Adrenal gland (tissue), 9 donors: ENCODE measurements at regions not wholly inside any gene's neighbourhood (a gene's known extent, or its start where the extent isn't known, plus 50 kb on each side); places are given as distances from the start of the nearest gene placed in this dataset.
"Not testable (repeated sequence)": the region's sequence is repeated elsewhere in the genome, so short reads cannot be mapped to it uniquely, and the experiment has no call there.

Experiments
- DNase-seq, 7 donors: peaks; one replicate each; pipeline ENCODE4 v3.0.0-alpha.2; 2019 to 2020
- H3K27ac ChIP-seq, 5 donors: fragments of 200-600 bp; sonication (generic) in 4 of 5; 1 replicate in 3 of 5; 2 replicates in 2 of 5; pipeline versions ENCODE4 v1.5.1 to v1.8.0; 2016 to 2020; ENCODE audit warnings: mild to moderate bottlenecking in 1 of 5
- H3K27me3 ChIP-seq: fragments of 200-600 bp; 2 replicates; pipeline ENCODE4 v1.8.0; 2021
- H3K36me3 ChIP-seq, 2 donors: fragments of 200-600 bp; replicated peaks in 1 of 2; 1 replicate in 1 of 2; 2 replicates in 1 of 2; pipeline versions ENCODE4 v1.5.1 to v1.8.0; 2018 to 2022
- H3K4me1 ChIP-seq, 2 donors: fragments of 200-600 bp; replicated peaks in 1 of 2; 1 replicate in 1 of 2; 2 replicates in 1 of 2; pipeline versions ENCODE4 v1.5.1 to v1.8.0; 2018 to 2021
- H3K4me3 ChIP-seq, 4 donors: fragments of 200-600 bp; sonication (generic) in 3 of 4; one replicate each; pipeline ENCODE4 v1.5.1; 2016 to 2018
- H3K9me3 ChIP-seq, 3 donors: fragments of 200-600 bp; sonication (generic) in 1 of 3; replicated peaks in 1 of 3; 1 replicate in 2 of 3; 2 replicates in 1 of 3; pipeline versions ENCODE4 v1.5.1 to v1.8.0; 2016 to 2021
- POLR2A ChIP-seq, 2 donors: fragments of 450-650 bp; IDR thresholded peaks; one replicate each; pipeline ENCODE4 v1.6.1; 2017; ENCODE audit warnings: antibody characterized with exemption in 2 of 2, mild to moderate bottlenecking in 2 of 2, moderate library complexity in 1 of 2
- whole genome bisulfite sequencing, 4 donors: extraction: QIAGEN DNeasy Blood & Tissue Kit in 2 of 4; methylation state at CpG; one replicate each; pipeline versions ENCODE4 v1.1.5 to v1.1.7; 2013 to 2017; 5-methylcytosine and 5-hydroxymethylcytosine counted together
- intact Hi-C, 2 donors: fragments of 100-400 bp; cut with DNase I; formaldehyde crosslinking; loops; one replicate each; pipeline versions ENCODE4 v1.14.1 to v1.15.0; 2022 to 2023
- TF ChIP-seq, protein P1 (sequence below), 6 experiments: fragments of 450-650 bp in 4 of 6; fragments of 200-600 bp in 2 of 6; sonication (generic) in 1 of 6; IDR thresholded peaks; 1 replicate in 5 of 6; 2 replicates in 1 of 6; pipeline versions ENCODE4 v1.5.1 to v1.8.0; 2016 to 2021; ENCODE audit warnings: antibody characterized with exemption in 6 of 6, mild to moderate bottlenecking in 2 of 6, moderate library complexity in 1 of 6
- donor health status: healthy with polysubstance abuse.
- donor health status: Bipolar disorder and iron deficiency.
- donor health status: DM: yes; HTN: yes; CAD: no.
- donor health status: DM: no; HTN: no; CAD: no.
- donor health status: DM: no; HTN: no; CAD: no.

DNA sequence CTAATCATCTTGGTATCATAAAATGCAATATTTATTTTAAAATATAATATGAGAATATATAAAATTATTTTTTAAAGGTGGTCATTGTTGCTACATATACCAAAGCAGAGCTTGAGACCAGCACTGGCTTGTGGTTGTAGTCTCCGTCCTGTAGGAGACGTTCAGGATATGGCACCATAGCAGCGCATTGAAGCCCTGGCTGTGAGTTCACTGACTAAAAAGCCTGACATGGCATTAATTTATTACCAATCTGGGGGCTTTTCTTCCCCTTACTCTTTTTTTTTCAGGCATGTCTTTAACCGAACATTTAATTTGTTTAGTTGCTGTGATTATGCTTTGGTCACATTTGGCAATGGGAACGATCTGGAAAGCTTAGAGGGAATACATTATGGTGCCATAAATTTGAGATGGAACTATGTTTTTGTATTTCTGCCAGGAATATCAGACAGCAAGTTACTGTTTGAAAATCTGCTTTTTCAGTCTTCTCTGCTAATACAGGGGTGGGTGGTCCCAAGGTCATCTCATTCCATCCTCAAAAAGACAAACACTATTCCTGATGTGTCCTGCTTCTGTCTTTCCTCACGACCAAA is 108.5 kb downstream of the ZIC4 start:
- no peak overlapping the region for H3K27ac ChIP-seq
- H3K4me1 ChIP-seq = no peaks in the 10 kb centered on the region
- no peaks in the 10 kb centered on the region for H3K36me3 ChIP-seq
- H3K27me3 ChIP-seq = no peaks in the 10 kb centered on the region
- TF ChIP-seq, protein P1, sequence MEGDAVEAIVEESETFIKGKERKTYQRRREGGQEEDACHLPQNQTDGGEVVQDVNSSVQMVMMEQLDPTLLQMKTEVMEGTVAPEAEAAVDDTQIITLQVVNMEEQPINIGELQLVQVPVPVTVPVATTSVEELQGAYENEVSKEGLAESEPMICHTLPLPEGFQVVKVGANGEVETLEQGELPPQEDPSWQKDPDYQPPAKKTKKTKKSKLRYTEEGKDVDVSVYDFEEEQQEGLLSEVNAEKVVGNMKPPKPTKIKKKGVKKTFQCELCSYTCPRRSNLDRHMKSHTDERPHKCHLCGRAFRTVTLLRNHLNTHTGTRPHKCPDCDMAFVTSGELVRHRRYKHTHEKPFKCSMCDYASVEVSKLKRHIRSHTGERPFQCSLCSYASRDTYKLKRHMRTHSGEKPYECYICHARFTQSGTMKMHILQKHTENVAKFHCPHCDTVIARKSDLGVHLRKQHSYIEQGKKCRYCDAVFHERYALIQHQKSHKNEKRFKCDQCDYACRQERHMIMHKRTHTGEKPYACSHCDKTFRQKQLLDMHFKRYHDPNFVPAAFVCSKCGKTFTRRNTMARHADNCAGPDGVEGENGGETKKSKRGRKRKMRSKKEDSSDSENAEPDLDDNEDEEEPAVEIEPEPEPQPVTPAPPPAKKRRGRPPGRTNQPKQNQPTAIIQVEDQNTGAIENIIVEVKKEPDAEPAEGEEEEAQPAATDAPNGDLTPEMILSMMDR (IDR thresholded peaks at IDR 0.05) = no peak
- no peak for TF ChIP-seq POLR2A (IDR thresholded peaks at IDR 0.05)
- DNase-seq = no peak
- no peaks in the 10 kb centered on the region for H3K9me3 ChIP-seq
- H3K4me3 ChIP-seq = no peak overlapping the region
- intact Hi-C loops = no loop called here
- WGBS, 4 donors = 30 to 44% (median 37%) methylated on average over 6 of the region's 6 CpGs

DNA sequence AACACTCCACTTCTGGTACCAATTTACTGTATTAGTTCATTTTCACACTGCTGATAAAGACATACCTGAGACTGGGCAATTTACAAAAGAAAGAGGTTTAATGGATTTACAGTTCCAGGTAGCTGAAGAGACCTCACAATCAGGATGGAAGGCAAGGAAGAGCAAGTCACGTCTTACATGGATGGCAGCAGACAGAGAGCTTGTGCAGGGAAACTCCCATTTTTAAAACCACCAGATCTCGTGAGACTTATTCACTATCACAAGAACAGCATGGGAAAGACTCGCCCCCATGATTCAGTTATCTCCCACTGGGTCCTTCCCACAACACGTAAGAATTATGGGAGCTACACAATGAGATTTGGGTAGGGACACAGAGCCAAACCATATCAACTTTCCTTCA is 119.0 kb downstream of the ZIC4 start:
- H3K36me3 ChIP-seq, H3K4me3 ChIP-seq, H3K4me1 ChIP-seq, H3K27ac ChIP-seq, intact Hi-C loops, DNase-seq, H3K27me3 ChIP-seq: not testable (repeated sequence)
- 68 to 74% (median 73%) methylated on average over 4 of the region's 4 CpGs for WGBS, 4 donors
- H3K9me3 ChIP-seq = peaks cover 0 to 15% (median 0%) of the 10 kb centered on the region in 3 donors

DNA sequence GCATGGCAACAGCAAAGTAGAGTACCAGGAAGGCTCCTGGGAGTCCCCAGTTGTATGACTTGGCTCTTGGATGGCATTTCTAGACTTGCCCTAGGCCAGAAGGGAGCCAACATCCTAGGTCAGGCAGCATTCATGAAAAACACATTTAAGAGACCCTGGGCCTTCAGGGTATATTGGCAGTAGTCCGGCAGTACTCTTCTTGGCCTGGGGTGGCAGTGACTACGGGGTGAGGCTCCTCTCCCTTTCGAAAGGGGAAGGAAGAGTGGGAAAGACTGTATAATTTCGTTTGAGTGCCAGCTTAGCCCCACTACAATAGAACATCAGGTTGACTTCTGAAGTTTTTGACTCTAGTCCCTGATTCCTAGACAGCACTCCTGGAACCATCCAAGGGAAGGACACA is 136.4 kb downstream of the ZIC4 start:
- no peak overlapping the region for H3K4me3 ChIP-seq
- no peaks in the 10 kb centered on the region for H3K36me3 ChIP-seq
- H3K27ac ChIP-seq = no peak overlapping the region
- TF ChIP-seq POLR2A (IDR thresholded peaks at IDR 0.05) = no peak
- TF ChIP-seq, protein P1 (IDR thresholded peaks at IDR 0.05) = no peak
- WGBS, 4 donors = 54 to 70% (median 63%) methylated on average over 4 of the region's 4 CpGs
- intact Hi-C loops = no loop called here
- H3K9me3 ChIP-seq = peaks cover 0 to 3% (median 3%) of the 10 kb centered on the region in 3 donors
- no peak for DNase-seq
- no peaks in the 10 kb centered on the region for H3K27me3 ChIP-seq
- H3K4me1 ChIP-seq = no peaks in the 10 kb centered on the region

DNA sequence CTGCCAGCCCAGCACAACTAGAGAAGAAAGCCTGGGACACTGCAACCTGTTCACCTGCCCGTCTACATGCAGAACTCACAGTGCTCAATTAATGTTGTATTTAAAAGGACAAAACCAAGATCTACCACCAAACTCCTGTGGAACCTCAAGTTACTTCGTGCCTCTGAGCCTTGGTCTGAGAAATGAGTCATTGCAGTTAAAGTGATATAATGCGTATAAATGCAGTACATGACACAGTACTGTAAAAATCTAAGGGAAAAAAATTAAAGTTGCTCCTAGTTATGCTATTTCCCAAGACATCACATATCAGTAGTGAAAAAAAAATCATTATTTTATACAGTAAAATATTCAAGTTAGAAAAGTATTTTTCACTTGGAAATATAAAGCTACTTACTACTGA is 138.9 kb downstream of the ZIC4 start:
- Histone ChIP-seq H3K4me1 (no peaks in the 10 kb centered on the region), H3K27me3 (no peaks in the 10 kb centered on the region), H3K9me3 (no peaks in the 10 kb centered on the region), H3K4me3 (no peak overlapping the region), H3K36me3 (no peaks in the 10 kb centered on the region), H3K27ac (no peak overlapping the region)
- no peak for DNase-seq
- 68 to 78% (median 73%) methylated on average over 3 of the region's 3 CpGs for WGBS, 4 donors
- intact Hi-C loops = no loop called here
- no peak for TF ChIP-seq POLR2A (IDR thresholded peaks at IDR 0.05)
- TF ChIP-seq, protein P1 (IDR thresholded peaks at IDR 0.05) = no peak

DNA sequence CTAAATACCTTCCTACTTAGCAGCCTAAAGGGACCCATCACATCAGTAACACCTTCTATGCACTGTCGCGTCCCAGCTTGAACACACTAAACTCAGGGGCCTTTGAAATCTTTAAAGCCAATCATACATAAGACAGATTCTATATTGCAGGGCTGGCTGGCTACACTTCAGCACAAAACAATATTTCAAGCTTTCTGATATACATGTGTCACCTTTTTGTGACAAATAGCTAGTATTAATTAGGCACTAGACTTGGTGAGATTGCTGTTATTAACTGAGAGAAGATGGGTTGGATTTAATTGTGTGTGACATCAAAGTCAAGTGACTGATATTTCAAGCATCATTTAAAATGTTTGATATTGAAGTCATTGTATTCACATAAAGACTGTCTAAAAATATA is 148.4 kb downstream of the ZIC4 start:
- no peak for TF ChIP-seq POLR2A (IDR thresholded peaks at IDR 0.05)
- TF ChIP-seq, protein P1 (IDR thresholded peaks at IDR 0.05) = no peak
- Histone ChIP-seq H3K36me3 (no peaks in the 10 kb centered on the region), H3K4me1 (no peaks in the 10 kb centered on the region), H3K27ac (no peak overlapping the region), H3K9me3 (no peaks in the 10 kb centered on the region), H3K27me3 (no peaks in the 10 kb centered on the region), H3K4me3 (no peak overlapping the region)
- DNase-seq = no peak
- intact Hi-C loops = no loop called here
- 78 to 90% (median 81%) methylated on average over 2 of the region's 2 CpGs for WGBS, 4 donors
